ENCODE measurements at regions not wholly inside any gene's neighbourhood (a gene's known extent, or its start where the extent isn't known, plus 50 kb on each side); places are given as distances from the start of the nearest gene placed in this dataset.

DNA sequence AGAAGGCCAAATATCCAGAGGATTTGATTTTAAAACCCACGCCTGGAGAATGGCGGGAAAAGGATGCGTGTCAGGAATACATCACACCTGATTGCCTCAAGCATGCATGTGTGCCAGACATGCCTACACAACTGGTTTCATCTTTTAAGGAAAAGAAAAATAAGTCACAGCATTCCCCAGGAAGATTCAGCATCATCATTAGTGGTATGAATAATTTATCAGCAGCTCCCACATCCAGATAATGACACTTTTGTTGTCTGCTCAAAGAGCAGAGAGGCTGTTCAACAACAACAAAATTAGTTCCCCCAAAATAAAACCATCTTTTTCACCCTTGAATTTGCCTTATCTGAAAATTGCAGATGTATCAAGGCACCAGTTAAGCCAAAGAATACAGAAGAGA, 328.6 kb upstream of the C1orf87 start:
- H3K4me2 ChIP-seq (ENCODE audit: low read depth, low read length, poor library complexity, severe bottlenecking): no peak overlapping the region
- no peak overlapping the region for H3K9ac ChIP-seq (ENCODE audit: low read length)
- TF ChIP-seq CTCF (IDR thresholded peaks at IDR 0.05; ENCODE audit: insufficient read depth, low read length, poor library complexity, severe bottlenecking) (no peak), EZH2phosphoT487 (conservative IDR thresholded peaks at IDR 0.05; ENCODE audit: low read length) (no peak)
- H3K27ac ChIP-seq (ENCODE audit: low read depth, low read length): no peak overlapping the region
- H3K79me2 ChIP-seq (ENCODE audit: insufficient read depth, low read length): no peaks in the 10 kb centered on the region
- no peaks in the 10 kb centered on the region for H4K20me1 ChIP-seq (ENCODE audit: low read depth, low read length)
- no peak overlapping the region for H2AFZ ChIP-seq (ENCODE audit: low read depth, low read length, severe bottlenecking)
- H3K9me3 ChIP-seq (ENCODE audit: insufficient read depth, low read length): no peaks in the 10 kb centered on the region
- no peak overlapping the region for H3K4me3 ChIP-seq (ENCODE audit: insufficient read depth, low read length, poor library complexity, severe bottlenecking)
- H3K27me3 ChIP-seq (ENCODE audit: low read length): no peaks in the 10 kb centered on the region
- H3K36me3 ChIP-seq (ENCODE audit: low read length): no peaks in the 10 kb centered on the region
- H3F3A ChIP-seq (ENCODE audit: insufficient read depth): no peaks in the 10 kb centered on the region
- no peaks in the 10 kb centered on the region for H3K9me2 ChIP-seq (replicated peaks; ENCODE audit: insufficient read depth, low read length)

DNA sequence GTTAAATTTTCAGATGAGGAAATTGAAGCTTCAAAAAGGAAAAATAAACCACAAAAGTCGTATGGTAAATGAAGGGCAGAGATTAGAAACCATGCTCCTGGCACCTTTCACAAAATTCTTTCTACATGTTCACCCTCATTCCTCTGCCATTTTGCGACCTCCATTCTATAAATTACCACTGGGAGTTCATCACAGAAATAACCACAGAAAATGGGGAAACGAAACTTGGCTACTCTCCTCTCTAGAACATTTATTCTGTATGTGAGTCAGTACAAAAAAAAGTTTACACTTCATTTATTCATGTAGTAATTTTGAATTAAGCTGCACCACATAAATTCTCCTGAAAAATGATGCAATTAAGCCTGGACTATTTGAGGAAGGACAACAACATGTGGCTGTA, 320.9 kb upstream of the C1orf87 start:
- no peak overlapping the region for H3K9ac ChIP-seq (ENCODE audit: low read length)
- no peak overlapping the region for H2AFZ ChIP-seq (ENCODE audit: low read depth, low read length, severe bottlenecking)
- no peaks in the 10 kb centered on the region for H3K36me3 ChIP-seq (ENCODE audit: low read length)
- no peaks in the 10 kb centered on the region for H3K9me3 ChIP-seq (ENCODE audit: insufficient read depth, low read length)
- H4K20me1 ChIP-seq (ENCODE audit: low read depth, low read length): no peaks in the 10 kb centered on the region
- H3K9me2 ChIP-seq (replicated peaks; ENCODE audit: insufficient read depth, low read length): no peaks in the 10 kb centered on the region
- H3K27ac ChIP-seq (ENCODE audit: low read depth, low read length): no peak overlapping the region
- TF ChIP-seq CTCF (IDR thresholded peaks at IDR 0.05; ENCODE audit: insufficient read depth, low read length, poor library complexity, severe bottlenecking) (no peak), EZH2phosphoT487 (conservative IDR thresholded peaks at IDR 0.05; ENCODE audit: low read length) (no peak)
- no peak overlapping the region for H3K4me3 ChIP-seq (ENCODE audit: insufficient read depth, low read length, poor library complexity, severe bottlenecking)
- H3K79me2 ChIP-seq (ENCODE audit: insufficient read depth, low read length): no peaks in the 10 kb centered on the region
- no peak overlapping the region for H3K4me2 ChIP-seq (ENCODE audit: low read depth, low read length, poor library complexity, severe bottlenecking)
- H3K27me3 ChIP-seq (ENCODE audit: low read length): no peaks in the 10 kb centered on the region
- H3F3A ChIP-seq (ENCODE audit: insufficient read depth): no peaks in the 10 kb centered on the region

DNA sequence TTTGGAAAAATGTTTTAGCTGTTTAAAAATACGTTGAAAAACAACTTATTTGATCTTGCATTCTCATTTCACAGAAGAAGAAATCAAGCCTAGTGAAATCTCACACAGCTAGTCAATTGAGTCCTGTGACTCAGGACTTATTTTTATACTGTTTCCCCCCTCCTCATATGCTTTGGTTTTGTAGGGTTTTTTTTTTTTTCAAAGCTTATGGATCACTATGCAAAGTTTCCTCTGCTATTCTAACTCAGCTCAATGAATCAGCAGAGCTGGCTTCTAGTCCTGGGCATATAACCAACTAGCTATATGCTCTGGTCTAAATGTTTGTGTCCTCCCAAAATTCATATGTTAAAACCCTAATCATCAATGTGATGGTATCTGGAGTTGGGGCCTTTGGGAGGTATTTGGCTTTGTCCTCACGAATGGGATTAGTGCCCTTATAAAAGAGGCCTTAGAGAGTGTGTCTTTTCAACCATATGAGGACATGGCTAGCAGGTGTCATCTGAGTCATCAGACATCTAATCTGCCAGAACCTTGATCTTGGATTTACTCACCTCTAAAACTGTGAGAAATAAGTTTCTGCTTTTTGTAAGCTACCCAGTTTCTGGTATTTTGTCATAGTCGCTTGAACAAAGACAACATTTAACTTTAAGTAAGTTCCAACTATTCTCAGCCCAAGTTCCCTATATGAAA, 317.2 kb upstream of the C1orf87 start:
- Histone ChIP-seq H3K4me3 (ENCODE audit: insufficient read depth, low read length, poor library complexity, severe bottlenecking) (no peak overlapping the region), H3K27ac (ENCODE audit: low read depth, low read length) (no peak overlapping the region), H4K20me1 (ENCODE audit: low read depth, low read length) (no peaks in the 10 kb centered on the region), H3K4me2 (ENCODE audit: low read depth, low read length, poor library complexity, severe bottlenecking) (no peak overlapping the region), H2AFZ (ENCODE audit: low read depth, low read length, severe bottlenecking) (no peak overlapping the region), H3K36me3 (ENCODE audit: low read length) (no peaks in the 10 kb centered on the region), H3K79me2 (ENCODE audit: insufficient read depth, low read length) (no peaks in the 10 kb centered on the region), H3K27me3 (ENCODE audit: low read length) (no peaks in the 10 kb centered on the region), H3F3A (ENCODE audit: insufficient read depth) (no peaks in the 10 kb centered on the region), H3K9me2 (replicated peaks; ENCODE audit: insufficient read depth, low read length) (no peaks in the 10 kb centered on the region), H3K9me3 (ENCODE audit: insufficient read depth, low read length) (no peaks in the 10 kb centered on the region), H3K9ac (ENCODE audit: low read length) (no peak overlapping the region)
- no peak for TF ChIP-seq CTCF (IDR thresholded peaks at IDR 0.05; ENCODE audit: insufficient read depth, low read length, poor library complexity, severe bottlenecking)
- TF ChIP-seq EZH2phosphoT487 (conservative IDR thresholded peaks at IDR 0.05; ENCODE audit: low read length): no peak

All from SU-DHL-6 (cell line).